Epithelial cell of proximal tubule (primary cell): ENCODE measurements at regions not wholly inside any gene's neighbourhood (a gene's known extent, or its start where the extent isn't known, plus 50 kb on each side); places are given as distances from the start of the nearest gene placed in this dataset.

Experiments
- DNase-seq: peaks from one replicate; pipeline ENCODE4 v3.0.0-alpha.2; 2011; ENCODE audit warnings: low read depth
- H3K4me3 ChIP-seq: 2 replicates; pipeline ENCODE4 v1.5.1; 2011; ENCODE audit warnings: low read depth, mild to moderate bottlenecking, low read length
- CTCF ChIP-seq: conservative IDR thresholded peaks from 2 replicates; pipeline ENCODE4 v1.5.1; 2012; ENCODE audit warnings: low read depth, mild to moderate bottlenecking, low read length

DNA sequence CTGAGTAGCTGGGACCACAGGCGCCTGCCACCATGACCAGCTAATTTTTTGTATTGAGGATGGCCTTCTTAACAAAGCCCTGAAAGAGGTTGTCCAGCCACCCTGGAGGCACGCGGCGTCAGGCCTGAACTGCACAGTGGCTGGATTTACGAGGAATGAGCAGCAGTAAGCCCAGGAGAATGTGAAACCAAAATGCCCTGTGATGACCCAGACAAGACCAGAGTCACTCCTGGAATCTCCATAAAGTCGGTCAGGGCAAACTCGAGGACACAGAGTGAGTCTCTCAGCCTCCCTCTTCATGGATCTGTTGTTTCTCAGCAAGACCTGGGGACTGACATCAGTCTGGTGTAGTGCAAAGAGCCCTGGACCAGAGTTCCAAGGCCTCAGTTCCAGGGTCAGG lies 53.2 kb upstream of the C5orf58 start:
- no peak overlapping the region for H3K4me3 ChIP-seq
- TF ChIP-seq CTCF = no peak
- DNase-seq = no peak

GRCh38 chr5:170181902-170182301 lies 50.9 kb upstream of the C5orf58 start:
- DNase-seq = no peak
- TF ChIP-seq CTCF = no peak
- H3K4me3 ChIP-seq = no peak overlapping the region

DNA sequence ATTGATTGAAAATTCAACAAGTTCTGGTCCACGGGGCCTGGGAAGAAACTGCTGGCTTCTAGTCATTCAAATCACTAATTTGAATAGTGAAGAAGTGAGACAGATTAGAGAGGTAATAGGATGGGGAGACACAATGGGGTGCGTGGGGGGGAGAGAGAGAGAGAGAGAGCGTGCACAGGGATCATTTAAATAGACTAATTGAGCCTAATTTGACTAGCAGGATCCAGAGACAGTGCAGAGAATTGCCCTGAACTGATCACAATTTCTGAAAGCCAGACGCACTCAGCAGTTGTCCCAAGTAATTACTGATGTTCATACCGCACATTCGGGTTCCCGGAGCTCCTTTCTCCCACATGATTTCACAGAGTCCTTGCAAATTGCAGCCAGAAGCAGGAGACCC lies 50.3 kb upstream of the C5orf58 start:
- no peak overlapping the region for H3K4me3 ChIP-seq
- no peak for TF ChIP-seq CTCF
- DNase-seq = no peak
